ENCODE measurements at regions not wholly inside any gene's neighbourhood (a gene's known extent, or its start where the extent isn't known, plus 50 kb on each side); places are given as distances from the start of the nearest gene placed in this dataset.

DNA sequence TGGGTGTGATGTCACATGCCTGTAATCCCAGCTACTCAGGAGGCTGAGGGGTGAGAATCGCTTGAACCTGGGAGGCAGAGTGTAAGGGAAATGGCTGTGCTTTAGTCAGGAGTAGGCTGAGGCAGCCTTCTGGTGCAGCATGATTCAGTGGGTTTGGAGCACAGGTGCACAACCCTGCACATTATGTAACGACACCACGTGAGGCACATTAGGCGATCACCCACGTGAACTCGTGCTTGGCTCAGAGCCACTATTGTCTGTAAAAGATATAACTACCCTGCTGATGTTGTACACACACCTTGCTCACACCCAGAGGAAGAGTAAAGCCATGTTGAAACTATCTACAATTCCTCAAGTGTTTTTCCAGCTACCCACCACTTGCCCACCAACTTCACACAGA lies 54.8 kb upstream of the ZC3H15 start:
- TF ChIP-seq, protein P1, sequence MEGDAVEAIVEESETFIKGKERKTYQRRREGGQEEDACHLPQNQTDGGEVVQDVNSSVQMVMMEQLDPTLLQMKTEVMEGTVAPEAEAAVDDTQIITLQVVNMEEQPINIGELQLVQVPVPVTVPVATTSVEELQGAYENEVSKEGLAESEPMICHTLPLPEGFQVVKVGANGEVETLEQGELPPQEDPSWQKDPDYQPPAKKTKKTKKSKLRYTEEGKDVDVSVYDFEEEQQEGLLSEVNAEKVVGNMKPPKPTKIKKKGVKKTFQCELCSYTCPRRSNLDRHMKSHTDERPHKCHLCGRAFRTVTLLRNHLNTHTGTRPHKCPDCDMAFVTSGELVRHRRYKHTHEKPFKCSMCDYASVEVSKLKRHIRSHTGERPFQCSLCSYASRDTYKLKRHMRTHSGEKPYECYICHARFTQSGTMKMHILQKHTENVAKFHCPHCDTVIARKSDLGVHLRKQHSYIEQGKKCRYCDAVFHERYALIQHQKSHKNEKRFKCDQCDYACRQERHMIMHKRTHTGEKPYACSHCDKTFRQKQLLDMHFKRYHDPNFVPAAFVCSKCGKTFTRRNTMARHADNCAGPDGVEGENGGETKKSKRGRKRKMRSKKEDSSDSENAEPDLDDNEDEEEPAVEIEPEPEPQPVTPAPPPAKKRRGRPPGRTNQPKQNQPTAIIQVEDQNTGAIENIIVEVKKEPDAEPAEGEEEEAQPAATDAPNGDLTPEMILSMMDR (IDR thresholded peaks at IDR 0.05): no peak
- TF ChIP-seq EZH2 (IDR thresholded peaks at IDR 0.05; ENCODE audit: borderline replicate concordance, insufficient read depth, low read depth, low read length, poor library complexity, severe bottlenecking): no peak
